ENCODE measurements at regions not wholly inside any gene's neighbourhood (a gene's known extent, or its start where the extent isn't known, plus 50 kb on each side); places are given as distances from the start of the nearest gene placed in this dataset.
A peak's percentile ranks its signal among the peaks of the same experiment; 100 is the strongest.
"Not testable (repeated sequence)": the region's sequence is repeated elsewhere in the genome, so short reads cannot be mapped to it uniquely, and the experiment has no call there.

DNA sequence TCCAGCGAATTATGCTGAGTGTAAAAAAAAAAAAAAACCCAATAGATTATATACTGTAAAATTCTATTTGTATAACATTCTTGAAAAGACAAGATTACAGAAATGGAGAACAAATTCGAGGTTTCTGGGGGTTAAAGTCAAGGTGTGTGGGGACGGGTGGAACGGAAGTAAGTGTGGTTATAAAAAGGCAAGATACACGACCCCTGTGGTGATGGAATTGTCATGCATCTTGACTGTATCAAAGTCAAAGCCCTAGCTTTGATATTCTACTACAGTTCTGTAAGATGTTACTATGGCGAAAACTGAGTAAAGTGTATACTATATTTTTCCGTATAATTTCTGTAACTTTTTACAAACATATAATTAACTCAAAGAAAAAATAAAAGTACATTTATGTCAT, 718.2 kb upstream of the PCDH15 start:
- DNase-seq (ENCODE audit: low read depth) = no peak
- Histone ChIP-seq H3K4me3 (ENCODE audit: low read depth, low read length) (no peak overlapping the region), H3K27me3 (ENCODE audit: control insufficient read depth, insufficient read depth, low read length) (no peaks in the 10 kb centered on the region), H3K36me3 (ENCODE audit: control insufficient read depth, insufficient read depth, low read length) (no peaks in the 10 kb centered on the region)
- TF ChIP-seq CTCF (IDR thresholded peaks at IDR 0.05; ENCODE audit: insufficient read depth, low read length, poor library complexity, severe bottlenecking) = no peak

DNA sequence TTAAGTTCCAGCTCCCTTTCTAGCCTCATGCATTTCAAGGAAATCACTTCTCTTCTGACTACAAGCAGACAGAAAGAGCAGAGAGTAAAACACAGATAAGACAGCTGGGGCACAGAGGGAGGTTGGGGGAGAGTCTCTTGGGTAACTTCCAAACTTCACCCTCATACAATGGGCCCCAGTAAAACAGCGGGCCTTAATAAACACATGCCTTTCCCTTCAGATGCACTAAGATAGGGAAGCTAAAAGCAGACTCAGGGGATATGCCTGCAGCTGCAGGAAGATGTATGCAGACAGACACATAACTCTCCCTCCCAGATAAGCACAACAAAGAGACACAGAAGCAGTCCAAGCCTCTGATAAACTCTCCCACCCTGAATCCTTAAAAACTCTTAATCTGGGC, 717.4 kb upstream of the PCDH15 start:
- not testable (repeated sequence) for H3K27me3 ChIP-seq (ENCODE audit: control insufficient read depth, insufficient read depth, low read length); H3K36me3 ChIP-seq (ENCODE audit: control insufficient read depth, insufficient read depth, low read length); H3K4me3 ChIP-seq (ENCODE audit: low read depth, low read length); DNase-seq (ENCODE audit: low read depth)

- Histone ChIP-seq H3K36me3 (ENCODE audit: control insufficient read depth, insufficient read depth, low read length) (no peaks in the 10 kb centered on the region), H3K27me3 (ENCODE audit: control insufficient read depth, insufficient read depth, low read length) (no peaks in the 10 kb centered on the region), H3K4me3 (ENCODE audit: low read depth, low read length) (no peak overlapping the region)
- TF ChIP-seq CTCF (IDR thresholded peaks at IDR 0.05; ENCODE audit: insufficient read depth, low read length, poor library complexity, severe bottlenecking) = no peak
- no peak for DNase-seq (ENCODE audit: low read depth)
Measured at GRCh38 chr10:55509168-55509567, 708.1 kb upstream of the PCDH15 start.

- Histone ChIP-seq H3K36me3 (ENCODE audit: control insufficient read depth, insufficient read depth, low read length) (no peaks in the 10 kb centered on the region), H3K4me3 (ENCODE audit: low read depth, low read length) (no peak overlapping the region), H3K27me3 (ENCODE audit: control insufficient read depth, insufficient read depth, low read length) (no peaks in the 10 kb centered on the region)
- peak; percentile 10 for DNase-seq (ENCODE audit: low read depth)
- peak; percentile 78 for TF ChIP-seq CTCF (IDR thresholded peaks at IDR 0.05; ENCODE audit: insufficient read depth, low read length, poor library complexity, severe bottlenecking)
Measured at GRCh38 chr10:55500931-55501559, 700.0 kb upstream of the PCDH15 start.

DNA sequence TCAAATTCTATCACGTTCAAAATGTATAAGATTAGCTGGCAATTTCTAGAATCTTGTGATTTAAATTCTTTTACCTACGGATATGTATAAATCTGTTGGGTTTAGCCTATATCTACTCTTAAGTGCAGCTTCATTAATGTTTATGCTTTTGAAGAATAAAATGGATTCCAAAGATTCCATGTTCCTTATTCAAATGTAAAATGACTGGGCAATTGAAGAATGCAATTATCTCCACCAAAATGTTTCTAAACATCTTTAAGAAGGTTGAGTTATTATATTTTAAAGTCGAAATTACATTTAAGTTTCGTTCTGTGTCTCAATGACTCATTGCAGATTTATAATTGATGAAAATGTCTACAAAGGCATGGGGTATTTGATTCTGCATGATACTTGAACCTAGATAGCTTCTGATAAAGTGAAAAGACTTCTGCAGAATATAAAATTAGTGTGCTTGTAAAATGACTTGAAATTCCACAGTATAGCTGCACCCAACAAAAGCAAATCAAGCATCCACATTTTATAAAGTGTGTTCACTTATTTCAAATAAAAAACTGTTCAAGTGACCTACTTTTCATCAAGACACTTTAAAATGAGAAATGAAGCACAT, 697.0 kb upstream of the PCDH15 start:
- H3K4me3 ChIP-seq (ENCODE audit: low read depth, low read length) = no peak overlapping the region
- H3K27me3 ChIP-seq (ENCODE audit: control insufficient read depth, insufficient read depth, low read length) = no peaks in the 10 kb centered on the region
- no peak for TF ChIP-seq CTCF (IDR thresholded peaks at IDR 0.05; ENCODE audit: insufficient read depth, low read length, poor library complexity, severe bottlenecking)
- no peak for DNase-seq (ENCODE audit: low read depth)
- H3K36me3 ChIP-seq (ENCODE audit: control insufficient read depth, insufficient read depth, low read length) = no peaks in the 10 kb centered on the region

- no peak for TF ChIP-seq CTCF (IDR thresholded peaks at IDR 0.05; ENCODE audit: insufficient read depth, low read length, poor library complexity, severe bottlenecking)
- no peaks in the 10 kb centered on the region for H3K27me3 ChIP-seq (ENCODE audit: control insufficient read depth, insufficient read depth, low read length)
- no peak overlapping the region for H3K4me3 ChIP-seq (ENCODE audit: low read depth, low read length)
- no peaks in the 10 kb centered on the region for H3K36me3 ChIP-seq (ENCODE audit: control insufficient read depth, insufficient read depth, low read length)
- no peak for DNase-seq (ENCODE audit: low read depth)
Measured at GRCh38 chr10:55495555-55495954, 694.5 kb upstream of the PCDH15 start.

Measured in kidney epithelial cell (primary cell).